Naive B cell (primary cell): ENCODE measurements at regions not wholly inside any gene's neighbourhood (a gene's known extent, or its start where the extent isn't known, plus 50 kb on each side); places are given as distances from the start of the nearest gene placed in this dataset.

ENCODE experiments used
- ATAC-seq, 2 donors: fragments of 150-1000 bp; cut with Tn5 transposase; 2 replicates each; pipeline ENCODE4 v1.10.0; 2021; ENCODE audit warnings: low read depth in 2 of 2, mild to moderate bottlenecking in 2 of 2, moderate library complexity in 2 of 2
- DNase-seq: peaks from one replicate; pipeline ENCODE4 v3.0.0; 2022
- H3K27ac Mint-ChIP-seq, 6 donors: one replicate each; pipeline ENCODE4 v1.8.0; 2020 to 2022; ENCODE audit warnings: mild to moderate bottlenecking in 6 of 6, mixed read lengths in 6 of 6, moderate library complexity in 5 of 6, inconsistent platforms in 2 of 6
- H3K27me3 Mint-ChIP-seq, 3 donors: one replicate each; pipeline ENCODE4 v1.8.0; 2021 to 2022; ENCODE audit warnings: mixed read lengths in 3 of 3, mild to moderate bottlenecking in 1 of 3
- H3K36me3 Mint-ChIP-seq, 2 donors: one replicate each; pipeline ENCODE4 v1.8.0; 2020 to 2022; ENCODE audit warnings: mixed read lengths in 2 of 2, inconsistent platforms in 1 of 2, mild to moderate bottlenecking in 1 of 2
- H3K4me1 Mint-ChIP-seq, 3 donors: one replicate each; pipeline ENCODE4 v1.8.0; 2020 to 2022; ENCODE audit warnings: mixed read lengths in 3 of 3, inconsistent platforms in 1 of 3, mild to moderate bottlenecking in 1 of 3, moderate library complexity in 1 of 3
- H3K4me3 Mint-ChIP-seq, 8 donors: one replicate each; pipeline ENCODE4 v1.8.0; 2020 to 2022; ENCODE audit warnings: mild to moderate bottlenecking in 8 of 8, mixed read lengths in 8 of 8, moderate library complexity in 8 of 8, inconsistent platforms in 2 of 8
- H3K9me3 Mint-ChIP-seq, 7 donors: one replicate each; pipeline ENCODE4 v1.8.0; 2020 to 2022; ENCODE audit warnings: mixed read lengths in 7 of 7, mild to moderate bottlenecking in 5 of 7, inconsistent platforms in 2 of 7, moderate library complexity in 1 of 7

GRCh38 chr14:103214461-103214958, 91.2 kb downstream of the TNFAIP2 start:
- no peak for ATAC-seq
- Mint-ChIP-seq H3K27ac (no peak overlapping the region), H3K27me3 (peaks cover 46 to 66% (median 57%) of the 10 kb centered on the region in 3 donors), H3K4me1 (peaks cover 0 to 1% (median 0%) of the 10 kb centered on the region in 3 donors), H3K36me3 (no peaks in the 10 kb centered on the region), H3K9me3 (peaks cover 0 to 18% (median 2%) of the 10 kb centered on the region in 7 donors), H3K4me3 (no peak overlapping the region)
- DNase-seq = no peak

- Mint-ChIP-seq H3K27ac (no peak overlapping the region), H3K4me3 (no peak overlapping the region), H3K4me1 (peaks cover 0 to 7% (median 0%) of the 10 kb centered on the region in 3 donors), H3K27me3 (peaks cover 45 to 59% (median 56%) of the 10 kb centered on the region in 3 donors), H3K36me3 (no peaks in the 10 kb centered on the region), H3K9me3 (peaks cover 0 to 18% (median 2%) of the 10 kb centered on the region in 7 donors)
- ATAC-seq (no peak), DNase-seq (no peak)
These were observed 93.1 kb downstream of the TNFAIP2 start for GRCh38 chr14:103216399-103216798.

GRCh38 chr14:103216857-103217256, 93.6 kb downstream of the TNFAIP2 start:
- Mint-ChIP-seq H3K4me1 (peaks cover 0 to 7% (median 0%) of the 10 kb centered on the region in 3 donors), H3K27ac (no peak overlapping the region), H3K4me3 (no peak overlapping the region), H3K9me3 (peaks cover 0 to 17% (median 2%) of the 10 kb centered on the region in 7 donors), H3K36me3 (no peaks in the 10 kb centered on the region), H3K27me3 (peaks cover 47 to 62% (median 60%) of the 10 kb centered on the region in 3 donors)
- ATAC-seq (no peak), DNase-seq (no peak)

- Mint-ChIP-seq H3K4me3 (no peak overlapping the region), H3K9me3 (peaks cover 0 to 10% (median 2%) of the 10 kb centered on the region in 7 donors), H3K27ac (no peak overlapping the region), H3K36me3 (no peaks in the 10 kb centered on the region), H3K27me3 (peaks cover 42 to 69% (median 67%) of the 10 kb centered on the region in 3 donors), H3K4me1 (peaks cover 0 to 7% (median 0%) of the 10 kb centered on the region in 3 donors)
- ATAC-seq = no peak
- DNase-seq = no peak
These were observed 94.3 kb downstream of the TNFAIP2 start for GRCh38 chr14:103217538-103217937.

GRCh38 chr14:103220134-103220981, 97.1 kb downstream of the TNFAIP2 start:
- DNase-seq = no peak
- no peak overlapping the region for H3K27ac Mint-ChIP-seq
- ATAC-seq = no peak
- peaks cover 0 to 3% (median 0%) of the 10 kb centered on the region in 7 donors for H3K9me3 Mint-ChIP-seq
- peaks cover 0 to 7% (median 0%) of the 10 kb centered on the region in 3 donors for H3K4me1 Mint-ChIP-seq
- H3K27me3 Mint-ChIP-seq = peaks cover 36 to 76% (median 66%) of the 10 kb centered on the region in 3 donors
- peak overlapping the region in 2 of 8 donors; percentile 16 to 77 for H3K4me3 Mint-ChIP-seq
- no peaks in the 10 kb centered on the region for H3K36me3 Mint-ChIP-seq

- H3K27ac Mint-ChIP-seq = no peak overlapping the region
- H3K36me3 Mint-ChIP-seq = no peaks in the 10 kb centered on the region
- peaks cover 0 to 3% (median 0%) of the 10 kb centered on the region in 7 donors for H3K9me3 Mint-ChIP-seq
- DNase-seq (no peak), ATAC-seq (no peak)
- peaks cover 32 to 75% (median 60%) of the 10 kb centered on the region in 3 donors for H3K27me3 Mint-ChIP-seq
- peaks cover 0 to 7% (median 0%) of the 10 kb centered on the region in 3 donors for H3K4me1 Mint-ChIP-seq
- peak overlapping the region in 2 of 8 donors; percentile 35 to 41 for H3K4me3 Mint-ChIP-seq
These were observed 97.9 kb downstream of the TNFAIP2 start for GRCh38 chr14:103220982-103221641.

- peaks cover 0 to 3% (median 0%) of the 10 kb centered on the region in 7 donors for H3K9me3 Mint-ChIP-seq
- no peak for DNase-seq
- peaks cover 0 to 7% (median 0%) of the 10 kb centered on the region in 3 donors for H3K4me1 Mint-ChIP-seq
- H3K36me3 Mint-ChIP-seq = no peaks in the 10 kb centered on the region
- H3K27ac Mint-ChIP-seq = no peak overlapping the region
- peaks cover 36 to 77% (median 61%) of the 10 kb centered on the region in 3 donors for H3K27me3 Mint-ChIP-seq
- no peak overlapping the region for H3K4me3 Mint-ChIP-seq
- no peak for ATAC-seq
These were observed 98.6 kb downstream of the TNFAIP2 start for GRCh38 chr14:103221781-103222358.

GRCh38 chr14:103223818-103224352, 100.6 kb downstream of the TNFAIP2 start:
- Mint-ChIP-seq H3K4me1 (peaks cover 0 to 7% (median 0%) of the 10 kb centered on the region in 3 donors), H3K4me3 (no peak overlapping the region), H3K27ac (no peak overlapping the region), H3K27me3 (peaks cover 30 to 74% (median 68%) of the 10 kb centered on the region in 3 donors), H3K9me3 (no peaks in the 10 kb centered on the region), H3K36me3 (no peaks in the 10 kb centered on the region)
- DNase-seq (no peak), ATAC-seq (no peak)

GRCh38 chr14:103225062-103225461, 101.8 kb downstream of the TNFAIP2 start:
- Mint-ChIP-seq H3K27me3 (peaks cover 20 to 74% (median 58%) of the 10 kb centered on the region in 3 donors), H3K9me3 (no peaks in the 10 kb centered on the region), H3K4me3 (peak overlapping the region in 1 of 8 donors; percentile 68), H3K36me3 (no peaks in the 10 kb centered on the region), H3K4me1 (peaks cover 0 to 3% (median 0%) of the 10 kb centered on the region in 3 donors), H3K27ac (no peak overlapping the region)
- ATAC-seq (no peak), DNase-seq (no peak)

GRCh38 chr14:103225476-103225875, 102.2 kb downstream of the TNFAIP2 start:
- Mint-ChIP-seq H3K4me1 (peaks cover 0 to 3% (median 0%) of the 10 kb centered on the region in 3 donors), H3K4me3 (no peak overlapping the region), H3K27me3 (peaks cover 20 to 78% (median 63%) of the 10 kb centered on the region in 3 donors), H3K27ac (no peak overlapping the region), H3K36me3 (no peaks in the 10 kb centered on the region), H3K9me3 (no peaks in the 10 kb centered on the region)
- no peak for ATAC-seq
- DNase-seq = no peak

- Mint-ChIP-seq H3K9me3 (no peaks in the 10 kb centered on the region), H3K4me3 (no peak overlapping the region), H3K36me3 (no peaks in the 10 kb centered on the region), H3K4me1 (no peaks in the 10 kb centered on the region), H3K27me3 (peaks cover 15 to 73% (median 56%) of the 10 kb centered on the region in 3 donors), H3K27ac (no peak overlapping the region)
- ATAC-seq (no peak), DNase-seq (no peak)
These were observed 104.0 kb downstream of the TNFAIP2 start for GRCh38 chr14:103227094-103227768.

GRCh38 chr14:103228076-103228806, 105.0 kb downstream of the TNFAIP2 start:
- DNase-seq = no peak
- Mint-ChIP-seq H3K27ac (no peak overlapping the region), H3K27me3 (peaks cover 11 to 69% (median 47%) of the 10 kb centered on the region in 3 donors), H3K4me3 (no peak overlapping the region), H3K4me1 (no peaks in the 10 kb centered on the region), H3K36me3 (no peaks in the 10 kb centered on the region), H3K9me3 (no peaks in the 10 kb centered on the region)
- ATAC-seq = no peak
